ENCODE measurements at regions not wholly inside any gene's neighbourhood (a gene's known extent, or its start where the extent isn't known, plus 50 kb on each side); places are given as distances from the start of the nearest gene placed in this dataset.
"Not testable (repeated sequence)": the region's sequence is repeated elsewhere in the genome, so short reads cannot be mapped to it uniquely, and the experiment has no call there.

- H3K36me3 ChIP-seq, result no peaks in the 10 kb centered on the region
- no peak for FAIRE-seq
- no peaks in the 10 kb centered on the region for H3K27me3 ChIP-seq
- no peaks in the 10 kb centered on the region for H3K9me3 ChIP-seq
- WGBS, 2 donors, result 89 to 93% methylated on average over 2 of the region's 2 CpGs
- no peak overlapping the region for H3K27ac ChIP-seq
- no peak for ATAC-seq
- no peak overlapping the region for H3K4me3 ChIP-seq
- no peak for TF ChIP-seq CTCF (IDR thresholded peaks at IDR 0.05)
- no peak for DNase-seq
- peaks cover 0 to 3% (median 0%) of the 10 kb centered on the region in 3 donors for H3K4me1 ChIP-seq
- intact Hi-C loops (cut with DNase I), result no loop called here
Observed at GRCh38 chr4:131649227-131649626, 1499.9 kb upstream of the PCDH10 start.

GRCh38 chr4:131650951-131651350, 1498.1 kb upstream of the PCDH10 start:
- ATAC-seq (no peak), FAIRE-seq (no peak), DNase-seq (no peak)
- intact Hi-C loops (cut with DNase I), result no loop called here
- H3K4me3 ChIP-seq, result no peak overlapping the region
- WGBS, 2 donors, result 70 to 84% methylated on average over 2 of the region's 2 CpGs
- no peaks in the 10 kb centered on the region for H3K27me3 ChIP-seq
- H3K4me1 ChIP-seq, result no peaks in the 10 kb centered on the region
- no peak overlapping the region for H3K27ac ChIP-seq
- no peaks in the 10 kb centered on the region for H3K9me3 ChIP-seq
- no peaks in the 10 kb centered on the region for H3K36me3 ChIP-seq
- no peak for TF ChIP-seq CTCF (IDR thresholded peaks at IDR 0.05)

GRCh38 chr4:131683314-131683713, 1465.8 kb upstream of the PCDH10 start:
- WGBS, 2 donors, result 60 to 77% methylated on average over 3 of the region's 3 CpGs
- H3K4me3 ChIP-seq; ATAC-seq; H3K9me3 ChIP-seq; intact Hi-C loops (cut with DNase I); FAIRE-seq; H3K36me3 ChIP-seq; H3K27me3 ChIP-seq; DNase-seq; H3K27ac ChIP-seq; H3K4me1 ChIP-seq: not testable (repeated sequence)

- FAIRE-seq, result no peak
Observed at GRCh38 chr4:131721883-131722282, 1427.2 kb upstream of the PCDH10 start.

GRCh38 chr4:131723069-131723468, 1426.0 kb upstream of the PCDH10 start:
- DNase-seq; H3K4me1 ChIP-seq; H3K27me3 ChIP-seq; H3K4me3 ChIP-seq; H3K27ac ChIP-seq; H3K36me3 ChIP-seq; FAIRE-seq; H3K9me3 ChIP-seq; ATAC-seq; intact Hi-C loops (cut with DNase I): not testable (repeated sequence)
- 92 to 96% methylated on average over 16 to 17 of the region's 24 CpGs for WGBS, 2 donors

More at GRCh38 chr4:131721883-131722282, 1427.2 kb upstream of the PCDH10 start:
- H3K27ac ChIP-seq, result no peak overlapping the region
- no peak for ATAC-seq
- DNase-seq, result no peak
- intact Hi-C loops (cut with DNase I), result no loop called here
- H3K9me3 ChIP-seq, result no peaks in the 10 kb centered on the region
- 87 to 89% methylated on average over 2 of the region's 2 CpGs for WGBS, 2 donors
- no peak overlapping the region for H3K4me3 ChIP-seq
- no peaks in the 10 kb centered on the region for H3K4me1 ChIP-seq
- no peaks in the 10 kb centered on the region for H3K27me3 ChIP-seq
- no peaks in the 10 kb centered on the region for H3K36me3 ChIP-seq
- no peak for TF ChIP-seq CTCF (IDR thresholded peaks at IDR 0.05)

GRCh38 chr4:131724847-131725246, 1424.2 kb upstream of the PCDH10 start:
- H3K36me3 ChIP-seq; H3K4me1 ChIP-seq; H3K9me3 ChIP-seq; ATAC-seq; H3K27ac ChIP-seq; intact Hi-C loops (cut with DNase I); H3K4me3 ChIP-seq; H3K27me3 ChIP-seq; FAIRE-seq: not testable (repeated sequence)
- 81 to 92% methylated on average over 31 to 37 of the region's 37 CpGs for WGBS, 2 donors
- DNase-seq, result peak; percentile 70 to 83 (median 74)

- FAIRE-seq; DNase-seq; H3K4me1 ChIP-seq; H3K27me3 ChIP-seq; H3K9me3 ChIP-seq; intact Hi-C loops (cut with DNase I); H3K36me3 ChIP-seq; ATAC-seq; H3K4me3 ChIP-seq; H3K27ac ChIP-seq: not testable (repeated sequence)
- WGBS, 2 donors, result 96% methylated on average over 24 to 26 of the region's 29 CpGs
Observed at GRCh38 chr4:131725521-131725920, 1423.6 kb upstream of the PCDH10 start.

GRCh38 chr4:131726940-131727339, 1422.2 kb upstream of the PCDH10 start:
- FAIRE-seq; H3K4me1 ChIP-seq; ATAC-seq; H3K36me3 ChIP-seq; H3K4me3 ChIP-seq; H3K27ac ChIP-seq; intact Hi-C loops (cut with DNase I); DNase-seq; H3K27me3 ChIP-seq; H3K9me3 ChIP-seq: not testable (repeated sequence)
- WGBS, 2 donors, result 93 to 98% methylated on average over 14 to 20 of the region's 28 CpGs

GRCh38 chr4:131727418-131727817, 1421.7 kb upstream of the PCDH10 start:
- intact Hi-C loops (cut with DNase I); H3K4me1 ChIP-seq; H3K36me3 ChIP-seq; DNase-seq; H3K27me3 ChIP-seq; H3K27ac ChIP-seq; H3K9me3 ChIP-seq; FAIRE-seq; ATAC-seq; H3K4me3 ChIP-seq: not testable (repeated sequence)
- WGBS, 2 donors, result 95% methylated on average over 37 to 39 of the region's 40 CpGs

GRCh38 chr4:131729205-131729604, 1419.9 kb upstream of the PCDH10 start:
- WGBS, 2 donors, result 94 to 96% methylated on average over 25 to 30 of the region's 30 CpGs
- H3K4me1 ChIP-seq; H3K27me3 ChIP-seq; H3K27ac ChIP-seq; ATAC-seq; DNase-seq; H3K36me3 ChIP-seq; FAIRE-seq; intact Hi-C loops (cut with DNase I); H3K4me3 ChIP-seq; H3K9me3 ChIP-seq: not testable (repeated sequence)

Data from pancreas (tissue), 10 donors.